GM12892 (cell line): ENCODE measurements at regions not wholly inside any gene's neighbourhood (a gene's known extent, or its start where the extent isn't known, plus 50 kb on each side); places are given as distances from the start of the nearest gene placed in this dataset.
"Not testable (repeated sequence)": the region's sequence is repeated elsewhere in the genome, so short reads cannot be mapped to it uniquely, and the experiment has no call there.

ENCODE experiments used
- DNase-seq: peaks from one replicate; pipeline ENCODE4 v3.0.0; 2011; ENCODE audit not compliant: insufficient read length
- FAIRE-seq: peaks from 2 replicates; lab custom pipeline; 2011; peaks lifted over from hg19 to GRCh38; lab: Jason Lieb, UNC
- POLR2A ChIP-seq: IDR thresholded peaks from 2 replicates; pipeline ENCODE4 v1.6.1; 2011; ENCODE audit warnings: low read depth, low read length, control low read depth
- POLR2AphosphoS5 ChIP-seq: IDR thresholded peaks from 2 replicates; pipeline ENCODE4 v1.6.1; 2011; ENCODE audit warnings: low read depth, low read length, control low read depth
- TAF1 ChIP-seq: IDR thresholded peaks from 2 replicates; pipeline ENCODE4 v1.6.1; 2011; ENCODE audit warnings: low read depth, mild to moderate bottlenecking, control low read depth, low read length, borderline replicate concordance

GRCh38 chr13:69287050-69287698, 820.5 kb upstream of the ATXN8OS start:
- TF ChIP-seq POLR2A (no peak), POLR2AphosphoS5 (no peak), TAF1 (no peak)
- FAIRE-seq (no peak), DNase-seq (no peak)

GRCh38 chr13:69283837-69284236, 823.8 kb upstream of the ATXN8OS start:
- TF ChIP-seq POLR2AphosphoS5 (no peak), POLR2A (no peak), TAF1 (no peak)
- DNase-seq (no peak), FAIRE-seq (no peak)

- no peak for DNase-seq
- TF ChIP-seq TAF1, result no peak
- FAIRE-seq, result no peak
These were observed 824.3 kb upstream of the ATXN8OS start for GRCh38 chr13:69283301-69283700.

GRCh38 chr13:69280399-69280798, 827.2 kb upstream of the ATXN8OS start:
- DNase-seq, result no peak
- FAIRE-seq, result no peak
- TF ChIP-seq POLR2A (no peak), TAF1 (no peak), POLR2AphosphoS5 (no peak)

- no peak for TF ChIP-seq TAF1
- TF ChIP-seq POLR2AphosphoS5, result no peak
- TF ChIP-seq POLR2A, result no peak
- no peak for FAIRE-seq
- no peak for DNase-seq
These were observed 828.4 kb upstream of the ATXN8OS start for GRCh38 chr13:69279213-69279612.

GRCh38 chr13:69274231-69274630, 833.4 kb upstream of the ATXN8OS start:
- DNase-seq, result no peak
- no peak for FAIRE-seq
- no peak for TF ChIP-seq TAF1

GRCh38 chr13:69264362-69265334, 843.0 kb upstream of the ATXN8OS start:
- no peak for DNase-seq
- TF ChIP-seq POLR2AphosphoS5, result no peak
- TF ChIP-seq POLR2A, result no peak
- TF ChIP-seq TAF1, result no peak
- FAIRE-seq, result no peak

GRCh38 chr13:69243366-69243765, 864.3 kb upstream of the ATXN8OS start:
- DNase-seq, result no peak
- TF ChIP-seq TAF1, result no peak
- no peak for TF ChIP-seq POLR2AphosphoS5
- no peak for TF ChIP-seq POLR2A
- no peak for FAIRE-seq

- no peak for DNase-seq
- no peak for FAIRE-seq
- TF ChIP-seq TAF1 (no peak), POLR2A (no peak), POLR2AphosphoS5 (no peak)
These were observed 873.5 kb upstream of the ATXN8OS start for GRCh38 chr13:69234171-69234570.

- TF ChIP-seq POLR2AphosphoS5 (no peak), TAF1 (no peak), POLR2A (no peak)
- FAIRE-seq (no peak), DNase-seq (no peak)
These were observed 881.2 kb upstream of the ATXN8OS start for GRCh38 chr13:69226427-69226826.

- FAIRE-seq, DNase-seq: not testable (repeated sequence)
These were observed 885.8 kb upstream of the ATXN8OS start for GRCh38 chr13:69221633-69222498.

- FAIRE-seq (no peak), DNase-seq (no peak)
- no peak for TF ChIP-seq TAF1
- no peak for TF ChIP-seq POLR2AphosphoS5
- TF ChIP-seq POLR2A, result no peak
These were observed 894.2 kb upstream of the ATXN8OS start for GRCh38 chr13:69213396-69213795.
